ENCODE measurements at regions not wholly inside any gene's neighbourhood (a gene's known extent, or its start where the extent isn't known, plus 50 kb on each side); places are given as distances from the start of the nearest gene placed in this dataset.

GRCh38 chr13:90752070-90752469 lies 595.4 kb upstream of the MIR17HG start:
- DNase-seq (ENCODE audit: low spot score in 2 of 2), result no peak
- intact Hi-C loops (cut with DNase I), result no loop called here
- Histone ChIP-seq H3K36me3 (no peaks in the 10 kb centered on the region), H3K4me1 (no peaks in the 10 kb centered on the region), H3K27me3 (no peaks in the 10 kb centered on the region), H3K9me3 (no peaks in the 10 kb centered on the region), H3K4me3 (no peak overlapping the region), H3K27ac (no peak overlapping the region)
- TF ChIP-seq CTCF (IDR thresholded peaks at IDR 0.05), result no peak

- intact Hi-C loops (cut with DNase I), result no loop called here
- no peak overlapping the region for H3K4me3 ChIP-seq
- no peak for TF ChIP-seq CTCF (IDR thresholded peaks at IDR 0.05)
- no peak for DNase-seq (ENCODE audit: low spot score in 2 of 2)
- H3K36me3 ChIP-seq, result no peaks in the 10 kb centered on the region
- H3K27ac ChIP-seq, result no peak overlapping the region
- H3K9me3 ChIP-seq, result no peaks in the 10 kb centered on the region
- no peaks in the 10 kb centered on the region for H3K27me3 ChIP-seq
- no peaks in the 10 kb centered on the region for H3K4me1 ChIP-seq
These were observed 590.3 kb upstream of the MIR17HG start for GRCh38 chr13:90757127-90757680.

- no peak overlapping the region for H3K4me3 ChIP-seq
- H3K27me3 ChIP-seq, result no peaks in the 10 kb centered on the region
- H3K27ac ChIP-seq, result no peak overlapping the region
- DNase-seq (ENCODE audit: low spot score in 2 of 2), result no peak
- no peaks in the 10 kb centered on the region for H3K9me3 ChIP-seq
- no peaks in the 10 kb centered on the region for H3K4me1 ChIP-seq
- TF ChIP-seq CTCF (IDR thresholded peaks at IDR 0.05), result no peak
- intact Hi-C loops (cut with DNase I), result no loop called here
- H3K36me3 ChIP-seq, result no peaks in the 10 kb centered on the region
These were observed 586.8 kb upstream of the MIR17HG start for GRCh38 chr13:90760639-90761038.

GRCh38 chr13:90763476-90764150 lies 583.9 kb upstream of the MIR17HG start:
- H3K9me3 ChIP-seq, result no peaks in the 10 kb centered on the region
- H3K4me1 ChIP-seq, result no peaks in the 10 kb centered on the region
- H3K36me3 ChIP-seq, result no peaks in the 10 kb centered on the region
- no peak for TF ChIP-seq CTCF (IDR thresholded peaks at IDR 0.05)
- no peak for DNase-seq (ENCODE audit: low spot score in 2 of 2)
- intact Hi-C loops (cut with DNase I), result no loop called here
- H3K27ac ChIP-seq, result no peak overlapping the region
- no peaks in the 10 kb centered on the region for H3K27me3 ChIP-seq
- H3K4me3 ChIP-seq, result no peak overlapping the region

- H3K4me1 ChIP-seq, result no peaks in the 10 kb centered on the region
- no peaks in the 10 kb centered on the region for H3K27me3 ChIP-seq
- H3K9me3 ChIP-seq, result no peaks in the 10 kb centered on the region
- no peaks in the 10 kb centered on the region for H3K36me3 ChIP-seq
- no peak for TF ChIP-seq CTCF (IDR thresholded peaks at IDR 0.05)
- no peak for DNase-seq (ENCODE audit: low spot score in 2 of 2)
- intact Hi-C loops (cut with DNase I), result no loop called here
- H3K27ac ChIP-seq, result no peak overlapping the region
- H3K4me3 ChIP-seq, result no peak overlapping the region
These were observed 581.0 kb upstream of the MIR17HG start for GRCh38 chr13:90766386-90766902.
